Esophagus muscularis mucosa (tissue), 4 donors: ENCODE measurements at regions not wholly inside any gene's neighbourhood (a gene's known extent, or its start where the extent isn't known, plus 50 kb on each side); places are given as distances from the start of the nearest gene placed in this dataset.

Experiments used
- DNase-seq: peaks from one replicate; pipeline ENCODE4 v3.0.0-alpha.2; 2017; ENCODE audit errors: extremely low spot score
- H3K27ac ChIP-seq, 4 donors: fragments of 200-600 bp; sonication (generic); replicated peaks in 1 of 4; 1 replicate in 3 of 4; 2 replicates in 1 of 4; pipeline ENCODE4 v1.5.1; 2016 to 2019; ENCODE audit warnings: mild to moderate bottlenecking in 1 of 4
- H3K27me3 ChIP-seq, 4 donors: fragments of 200-600 bp; sonication (generic); one replicate each; pipeline versions ENCODE4 v1.5.1 to v1.6.0; 2016 to 2019
- H3K36me3 ChIP-seq, 4 donors: fragments of 200-600 bp; sonication (generic); one replicate each; pipeline ENCODE4 v1.5.1; 2016 to 2019
- H3K4me1 ChIP-seq, 4 donors: fragments of 200-600 bp; sonication (generic); one replicate each; pipeline ENCODE4 v1.5.1; 2016 to 2019
- H3K4me3 ChIP-seq, 4 donors: fragments of 200-600 bp; sonication (generic); 1 replicate in 2 of 4; 2 replicates in 2 of 4; pipeline ENCODE4 v1.5.1; 2016 to 2019; ENCODE audit warnings: mild to moderate bottlenecking in 4 of 4, moderate library complexity in 1 of 4
- H3K9me3 ChIP-seq, 4 donors: fragments of 200-600 bp; sonication (generic); 1 replicate in 3 of 4; 2 replicates in 1 of 4; pipeline ENCODE4 v1.5.1; 2016 to 2019
- CTCF ChIP-seq, 3 experiments: fragments of 200-600 bp in 2 of 3; fragments of 450-650 bp in 1 of 3; sonication (generic) in 2 of 3; IDR thresholded peaks; one replicate each; pipeline ENCODE4 v1.5.1; 2017 to 2019; ENCODE audit warnings: antibody characterized with exemption in 3 of 3, mild to moderate bottlenecking in 2 of 3, moderate library complexity in 1 of 3
- EP300 ChIP-seq: sonication (generic); formaldehyde crosslinking; IDR thresholded peaks from one replicate; pipeline ENCODE4 v1.6.1; 2017; ENCODE audit warnings: antibody characterized with exemption
- POLR2A ChIP-seq: fragments of 450-650 bp; IDR thresholded peaks from one replicate; pipeline ENCODE4 v1.6.1; 2017; ENCODE audit warnings: antibody characterized with exemption, moderate library complexity, mild to moderate bottlenecking, low read depth
- POLR2AphosphoS5 ChIP-seq, 2 donors: sonication (generic); formaldehyde crosslinking; IDR thresholded peaks; one replicate each; pipeline ENCODE4 v1.6.1; 2017; ENCODE audit warnings: antibody characterized with exemption in 2 of 2
- WGBS: methylation state at CpG from one replicate; pipeline ENCODE4 v1.1.5; 2018; 5-methylcytosine and 5-hydroxymethylcytosine counted together
- intact Hi-C: fragments of 100-400 bp; cut with DNase I; formaldehyde crosslinking; loops from one replicate; pipeline ENCODE4 v1.15.1; 2023

DNA sequence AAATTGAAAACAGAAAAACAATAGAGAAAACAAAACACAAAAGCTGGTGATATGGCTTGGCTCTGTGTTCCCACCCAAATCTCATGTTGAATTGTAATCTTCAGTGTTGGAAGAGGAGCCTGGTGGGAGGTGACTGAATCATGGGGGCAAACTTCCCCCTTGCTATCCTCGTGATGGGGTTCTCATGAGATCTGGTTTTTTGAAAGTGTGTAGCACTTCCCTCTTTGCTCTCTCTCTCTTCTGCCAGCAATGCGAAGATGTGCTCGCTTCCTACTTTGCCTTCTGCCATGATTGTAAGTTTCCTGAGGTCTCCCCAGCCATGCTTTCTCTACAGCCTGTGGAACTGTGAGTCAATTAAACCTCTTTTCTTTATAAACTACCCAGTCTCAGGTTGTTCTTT lies 112.3 kb upstream of the UXS1 start:
- no peaks in the 10 kb centered on the region for H3K4me1 ChIP-seq
- H3K27me3 ChIP-seq, result no peaks in the 10 kb centered on the region
- no peak overlapping the region for H3K27ac ChIP-seq
- intact Hi-C loops, result no loop called here
- no peaks in the 10 kb centered on the region for H3K36me3 ChIP-seq
- no peaks in the 10 kb centered on the region for H3K9me3 ChIP-seq
- TF ChIP-seq POLR2A (no peak), CTCF (IDR thresholded peaks at IDR 0.05) (no peak)
- H3K4me3 ChIP-seq, result no peak overlapping the region
- 76% methylated on average over 3 of the region's 3 CpGs for WGBS
- DNase-seq, result no peak

- Histone ChIP-seq H3K36me3 (no peaks in the 10 kb centered on the region), H3K4me1 (no peaks in the 10 kb centered on the region), H3K9me3 (no peaks in the 10 kb centered on the region), H3K27me3 (no peaks in the 10 kb centered on the region), H3K27ac (no peak overlapping the region), H3K4me3 (no peak overlapping the region)
- TF ChIP-seq POLR2AphosphoS5 (IDR thresholded peaks at IDR 0.05), result no peak
- TF ChIP-seq POLR2A, result no peak
- TF ChIP-seq CTCF (IDR thresholded peaks at IDR 0.05), result no peak
- TF ChIP-seq EP300, result no peak
- intact Hi-C loops, result no loop called here
- DNase-seq, result no peak
- WGBS, result 83% methylated on average over 4 of the region's 5 CpGs
These were observed 110.6 kb upstream of the UXS1 start for GRCh38 chr2:106304612-106305184.

GRCh38 chr2:106299696-106300095 lies 105.6 kb upstream of the UXS1 start:
- Histone ChIP-seq H3K4me1 (no peaks in the 10 kb centered on the region), H3K27ac (no peak overlapping the region), H3K36me3 (no peaks in the 10 kb centered on the region), H3K9me3 (no peaks in the 10 kb centered on the region), H3K27me3 (no peaks in the 10 kb centered on the region), H3K4me3 (no peak overlapping the region)
- WGBS, result 54% methylated on average over 2 of the region's 2 CpGs
- peak; percentile 37 for DNase-seq
- TF ChIP-seq CTCF (IDR thresholded peaks at IDR 0.05) (no peak), POLR2A (no peak), EP300 (no peak), POLR2AphosphoS5 (IDR thresholded peaks at IDR 0.05) (no peak)
- intact Hi-C loops, result no loop called here

DNA sequence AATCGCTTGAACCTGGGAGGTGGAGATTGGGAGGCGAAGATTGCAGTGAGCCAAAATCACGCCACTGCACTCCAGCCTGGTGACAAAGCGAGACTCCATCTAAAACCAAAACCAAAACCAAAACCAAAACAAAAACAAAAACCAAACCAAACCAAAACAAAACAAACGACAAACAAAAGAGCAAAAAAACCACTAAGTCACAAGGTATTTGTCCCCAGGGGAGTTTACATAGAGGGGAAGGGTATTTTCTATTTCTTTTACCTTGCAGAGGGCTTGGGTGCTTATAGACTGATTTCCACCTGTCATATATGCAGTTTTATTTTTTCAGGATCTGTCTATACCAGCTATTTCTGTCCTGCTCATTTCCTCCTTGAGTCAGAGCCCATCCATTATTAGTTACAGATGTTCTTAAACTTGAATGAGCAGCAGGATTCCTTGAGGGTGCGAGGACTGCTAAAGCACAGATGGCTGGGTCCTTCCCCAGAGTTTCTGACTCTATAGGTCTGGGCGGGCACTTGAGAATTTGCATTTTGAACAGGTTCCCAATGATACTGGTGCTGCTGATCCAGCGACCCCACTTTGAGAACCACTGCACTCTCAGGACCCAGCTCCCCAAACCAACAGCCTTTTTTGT lies 102.2 kb upstream of the UXS1 start:
- Histone ChIP-seq H3K9me3 (no peaks in the 10 kb centered on the region), H3K27ac (no peak overlapping the region), H3K27me3 (no peaks in the 10 kb centered on the region), H3K4me3 (no peak overlapping the region), H3K4me1 (no peaks in the 10 kb centered on the region), H3K36me3 (no peaks in the 10 kb centered on the region)
- intact Hi-C loops, result no loop called here
- DNase-seq, result peak; percentile 53
- no peak for TF ChIP-seq POLR2A
- TF ChIP-seq EP300, result no peak
- 85% methylated on average over 8 of the region's 8 CpGs for WGBS

DNA sequence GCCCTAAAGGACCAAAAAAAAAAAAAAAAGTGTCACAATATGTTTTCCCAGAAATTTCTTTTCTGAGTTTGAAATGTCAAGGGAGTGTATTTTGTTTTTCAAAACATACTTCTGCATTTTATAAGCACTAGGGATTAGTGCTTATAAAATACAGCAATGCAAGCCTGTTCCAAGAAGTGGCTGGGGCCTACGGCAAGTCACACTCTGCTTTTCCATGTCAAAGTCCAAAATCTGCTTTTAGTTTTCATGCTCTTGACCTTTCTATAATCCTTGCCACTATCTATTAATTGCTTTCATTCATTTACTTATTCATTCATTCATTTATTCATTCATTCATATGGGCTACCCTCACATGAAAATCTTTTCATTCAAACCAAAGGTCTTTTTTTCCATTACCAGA lies 100.1 kb upstream of the UXS1 start:
- intact Hi-C loops, result no loop called here
- no peak overlapping the region for H3K4me3 ChIP-seq
- TF ChIP-seq POLR2A, result no peak
- no peak for TF ChIP-seq EP300
- no peak for TF ChIP-seq POLR2AphosphoS5 (IDR thresholded peaks at IDR 0.05)
- no peak for TF ChIP-seq CTCF (IDR thresholded peaks at IDR 0.05)

More for the DNA sequence above, 100.1 kb upstream of the UXS1 start:
- Histone ChIP-seq H3K9me3 (no peaks in the 10 kb centered on the region), H3K27ac (no peak overlapping the region), H3K36me3 (no peaks in the 10 kb centered on the region), H3K27me3 (no peaks in the 10 kb centered on the region), H3K4me1 (no peaks in the 10 kb centered on the region)
- peak; percentile 29 for DNase-seq
- WGBS, result 91% methylated on average over 1 of the region's 1 CpG
